GM23338 (cell line): ENCODE measurements at regions not wholly inside any gene's neighbourhood (a gene's known extent, or its start where the extent isn't known, plus 50 kb on each side); places are given as distances from the start of the nearest gene placed in this dataset.

Experiments used
- CREB1 ChIP-seq: fragments of 250-450 bp; sonication (Bioruptor Pico); IDR thresholded peaks from 2 replicates; pipeline ENCODE4 v1.5.0; 2020; ENCODE audit warnings: low read depth, mild to moderate bottlenecking, moderate library complexity
- EZH2 ChIP-seq: fragments of 200-600 bp; sonication (generic); IDR thresholded peaks from one replicate; pipeline ENCODE4 v1.8.0; 2017; ENCODE audit warnings: antibody characterized with exemption, mild to moderate bottlenecking, low read depth; ENCODE audit not compliant: unreplicated experiment
- EZH2phosphoT487 ChIP-seq: fragments of 200-600 bp; sonication (generic); IDR thresholded peaks from one replicate; pipeline ENCODE4 v1.8.1; 2018; ENCODE audit warnings: antibody characterized with exemption; ENCODE audit not compliant: unreplicated experiment
- POLR2AphosphoS5 ChIP-seq: IDR thresholded peaks from 2 replicates; pipeline ENCODE4 v1.6.1; 2016; ENCODE audit warnings: antibody characterized with exemption, low read depth
- TF ChIP-seq, protein P1 (sequence below), 2 experiments: fragments of 200-600 bp in 1 of 2; sonication (generic) in 1 of 2; conservative IDR thresholded peaks; 2 replicates each; pipeline versions ENCODE4 v1.5.1 to v1.6.1; 2016 to 2017; ENCODE audit warnings: antibody characterized with exemption in 2 of 2, low read depth in 2 of 2, mild to moderate bottlenecking in 2 of 2, moderate library complexity in 1 of 2
- TF ChIP-seq, protein P2 (sequence below): IDR thresholded peaks from one replicate; pipeline ENCODE4 v1.6.1; 2018; ENCODE audit warnings: antibody characterized with exemption; ENCODE audit not compliant: unreplicated experiment

DNA sequence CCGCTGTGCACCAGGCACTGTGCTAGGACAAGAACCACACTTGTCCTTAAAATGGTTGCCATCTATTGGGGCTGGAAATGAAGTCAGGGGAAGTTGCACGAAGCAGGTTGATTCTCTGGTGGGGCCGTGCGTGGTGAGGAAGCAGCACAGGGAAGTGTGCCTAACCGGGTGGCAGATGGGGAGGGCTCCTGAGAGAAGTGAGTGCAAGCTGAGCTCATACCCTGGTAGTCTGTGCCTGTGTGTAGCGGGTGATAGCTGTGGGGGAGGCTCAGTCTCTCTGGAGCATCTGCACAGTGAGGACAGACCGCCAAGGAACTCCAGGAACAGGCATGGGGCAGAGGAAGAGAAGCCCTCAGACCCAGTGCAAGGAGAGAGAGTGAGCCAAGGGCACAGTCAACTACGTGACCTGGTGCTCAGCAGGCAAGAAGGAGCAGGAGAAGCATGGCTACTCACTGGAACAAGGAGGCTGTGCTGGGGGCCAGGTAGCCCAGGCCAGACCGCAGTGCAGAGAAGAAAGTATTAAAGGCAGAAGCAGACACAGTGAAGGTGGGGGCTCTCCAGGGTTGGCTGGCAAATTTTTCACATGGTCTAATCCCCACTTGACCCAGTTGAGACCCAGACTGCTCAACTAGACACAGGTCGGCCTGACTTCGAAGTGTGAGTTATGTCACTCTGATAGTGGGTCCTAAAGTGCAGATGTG is 155.0 kb downstream of the CDH26 start:
- TF ChIP-seq, protein P1, sequence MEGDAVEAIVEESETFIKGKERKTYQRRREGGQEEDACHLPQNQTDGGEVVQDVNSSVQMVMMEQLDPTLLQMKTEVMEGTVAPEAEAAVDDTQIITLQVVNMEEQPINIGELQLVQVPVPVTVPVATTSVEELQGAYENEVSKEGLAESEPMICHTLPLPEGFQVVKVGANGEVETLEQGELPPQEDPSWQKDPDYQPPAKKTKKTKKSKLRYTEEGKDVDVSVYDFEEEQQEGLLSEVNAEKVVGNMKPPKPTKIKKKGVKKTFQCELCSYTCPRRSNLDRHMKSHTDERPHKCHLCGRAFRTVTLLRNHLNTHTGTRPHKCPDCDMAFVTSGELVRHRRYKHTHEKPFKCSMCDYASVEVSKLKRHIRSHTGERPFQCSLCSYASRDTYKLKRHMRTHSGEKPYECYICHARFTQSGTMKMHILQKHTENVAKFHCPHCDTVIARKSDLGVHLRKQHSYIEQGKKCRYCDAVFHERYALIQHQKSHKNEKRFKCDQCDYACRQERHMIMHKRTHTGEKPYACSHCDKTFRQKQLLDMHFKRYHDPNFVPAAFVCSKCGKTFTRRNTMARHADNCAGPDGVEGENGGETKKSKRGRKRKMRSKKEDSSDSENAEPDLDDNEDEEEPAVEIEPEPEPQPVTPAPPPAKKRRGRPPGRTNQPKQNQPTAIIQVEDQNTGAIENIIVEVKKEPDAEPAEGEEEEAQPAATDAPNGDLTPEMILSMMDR (conservative IDR thresholded peaks at IDR 0.05; ENCODE audit: low read depth in 2 of 2) = no peak
- TF ChIP-seq CREB1 (CRISPR knock-in tag) = no peak
- no peak for TF ChIP-seq EZH2
- TF ChIP-seq POLR2AphosphoS5 = no peak
- TF ChIP-seq, protein P2, sequence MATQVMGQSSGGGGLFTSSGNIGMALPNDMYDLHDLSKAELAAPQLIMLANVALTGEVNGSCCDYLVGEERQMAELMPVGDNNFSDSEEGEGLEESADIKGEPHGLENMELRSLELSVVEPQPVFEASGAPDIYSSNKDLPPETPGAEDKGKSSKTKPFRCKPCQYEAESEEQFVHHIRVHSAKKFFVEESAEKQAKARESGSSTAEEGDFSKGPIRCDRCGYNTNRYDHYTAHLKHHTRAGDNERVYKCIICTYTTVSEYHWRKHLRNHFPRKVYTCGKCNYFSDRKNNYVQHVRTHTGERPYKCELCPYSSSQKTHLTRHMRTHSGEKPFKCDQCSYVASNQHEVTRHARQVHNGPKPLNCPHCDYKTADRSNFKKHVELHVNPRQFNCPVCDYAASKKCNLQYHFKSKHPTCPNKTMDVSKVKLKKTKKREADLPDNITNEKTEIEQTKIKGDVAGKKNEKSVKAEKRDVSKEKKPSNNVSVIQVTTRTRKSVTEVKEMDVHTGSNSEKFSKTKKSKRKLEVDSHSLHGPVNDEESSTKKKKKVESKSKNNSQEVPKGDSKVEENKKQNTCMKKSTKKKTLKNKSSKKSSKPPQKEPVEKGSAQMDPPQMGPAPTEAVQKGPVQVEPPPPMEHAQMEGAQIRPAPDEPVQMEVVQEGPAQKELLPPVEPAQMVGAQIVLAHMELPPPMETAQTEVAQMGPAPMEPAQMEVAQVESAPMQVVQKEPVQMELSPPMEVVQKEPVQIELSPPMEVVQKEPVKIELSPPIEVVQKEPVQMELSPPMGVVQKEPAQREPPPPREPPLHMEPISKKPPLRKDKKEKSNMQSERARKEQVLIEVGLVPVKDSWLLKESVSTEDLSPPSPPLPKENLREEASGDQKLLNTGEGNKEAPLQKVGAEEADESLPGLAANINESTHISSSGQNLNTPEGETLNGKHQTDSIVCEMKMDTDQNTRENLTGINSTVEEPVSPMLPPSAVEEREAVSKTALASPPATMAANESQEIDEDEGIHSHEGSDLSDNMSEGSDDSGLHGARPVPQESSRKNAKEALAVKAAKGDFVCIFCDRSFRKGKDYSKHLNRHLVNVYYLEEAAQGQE = no peak
- TF ChIP-seq EZH2phosphoT487 = no peak
